Activated CD8-positive, alpha-beta memory T cell treated with anti-CD3 and anti-CD28 coated beads, Interleukin-2, amount 10 ng/mL, durations not matched to agents 7 days and 5 days (primary cell): ENCODE measurements at regions not wholly inside any gene's neighbourhood (a gene's known extent, or its start where the extent isn't known, plus 50 kb on each side); places are given as distances from the start of the nearest gene placed in this dataset.

ENCODE experiments used
- ATAC-seq: fragments of 150-1000 bp; cut with Tn5 transposase; one replicate; pipeline ENCODE4 v1.10.0; 2021; ENCODE audit warnings: moderate library complexity
- CTCF ChIA-PET: fragments of 350-600 bp; sonication (Branson Sonifier 250); formaldehyde crosslinking; loops from one replicate; lab custom pipeline; 2021; ENCODE audit warnings: antibody characterized with exemption; lab: Charles Lee
- DNase-seq: peaks from one replicate; pipeline ENCODE4 v3.0.0-alpha.2; 2020
- H3K27ac Mint-ChIP-seq: one replicate; pipeline ENCODE4 v1.8.0; 2021; ENCODE audit warnings: mild to moderate bottlenecking, mixed read lengths
- H3K27me3 Mint-ChIP-seq: one replicate; pipeline ENCODE4 v1.8.0; 2021; ENCODE audit warnings: mixed read lengths
- H3K36me3 Mint-ChIP-seq: one replicate; pipeline ENCODE4 v1.8.0; 2021; ENCODE audit warnings: mild to moderate bottlenecking, mixed read lengths
- H3K4me1 Mint-ChIP-seq: one replicate; pipeline ENCODE4 v1.8.0; 2021; ENCODE audit warnings: mixed read lengths
- H3K4me3 Mint-ChIP-seq: one replicate; pipeline ENCODE4 v1.8.0; 2021; ENCODE audit warnings: mild to moderate bottlenecking, moderate library complexity, mixed read lengths
- H3K9me3 Mint-ChIP-seq: one replicate; pipeline ENCODE4 v1.8.0; 2022; ENCODE audit warnings: low read depth, mixed read lengths

DNA sequence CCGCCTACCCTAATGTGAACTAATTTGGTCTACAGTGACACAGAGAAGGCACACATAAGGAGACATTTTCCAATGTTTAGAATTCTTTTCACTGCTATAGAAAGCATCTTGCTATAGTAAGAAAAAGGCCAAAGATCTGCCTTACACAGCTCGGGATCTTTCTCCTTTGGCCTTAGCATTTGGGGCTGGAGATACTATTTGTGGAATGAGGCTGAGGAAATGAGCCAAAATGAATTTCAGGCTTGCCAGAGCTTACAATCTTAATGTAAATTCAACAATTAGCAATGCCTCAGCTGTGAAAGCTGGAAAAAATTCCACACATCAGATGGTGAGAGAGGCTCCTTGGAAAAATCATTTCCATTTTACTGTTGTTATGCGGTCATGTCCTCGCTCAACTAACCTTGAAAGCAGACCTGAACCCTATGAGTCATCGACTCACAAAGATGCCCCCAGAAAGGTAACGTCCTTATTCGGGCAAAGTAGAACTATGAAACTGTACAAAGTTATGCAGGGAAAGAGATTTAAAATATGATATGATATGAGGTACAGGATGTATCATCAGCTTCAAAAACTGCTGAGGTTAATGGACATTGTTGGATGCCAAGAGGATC is 324.5 kb upstream of the NBEA start:
- no peaks in the 10 kb centered on the region for H3K36me3 Mint-ChIP-seq
- H3K4me3 Mint-ChIP-seq, result no peak overlapping the region
- H3K27ac Mint-ChIP-seq, result no peak overlapping the region
- CTCF ChIA-PET, result no interaction called here
- no peaks in the 10 kb centered on the region for H3K4me1 Mint-ChIP-seq
- DNase-seq (no peak), ATAC-seq (no peak)
- peaks cover 4% of the 10 kb centered on the region for H3K9me3 Mint-ChIP-seq
- H3K27me3 Mint-ChIP-seq, result no peaks in the 10 kb centered on the region

DNA sequence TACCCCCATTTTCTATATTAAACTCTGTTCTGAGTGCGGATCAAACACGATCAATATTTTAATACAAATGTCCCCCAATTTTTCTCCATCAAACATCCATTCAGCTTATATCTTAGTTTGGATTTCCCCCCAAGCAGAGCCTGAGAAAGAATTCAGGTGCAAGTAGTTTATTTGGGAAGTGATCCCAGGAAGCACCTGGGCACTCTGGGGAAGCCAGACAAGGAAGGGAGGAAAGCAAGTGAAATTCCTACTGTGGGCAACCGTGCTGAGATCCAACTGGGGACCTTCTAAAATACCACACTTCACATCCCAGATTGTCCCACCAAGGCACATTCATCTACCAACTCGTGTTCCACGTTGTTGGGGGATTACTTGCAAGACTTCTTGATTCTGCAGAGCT is 323.4 kb upstream of the NBEA start:
- Mint-ChIP-seq H3K27me3 (no peaks in the 10 kb centered on the region), H3K27ac (no peak overlapping the region), H3K4me1 (no peaks in the 10 kb centered on the region), H3K4me3 (no peak overlapping the region), H3K9me3 (peaks cover 3% of the 10 kb centered on the region), H3K36me3 (no peaks in the 10 kb centered on the region)
- CTCF ChIA-PET, result no interaction called here
- ATAC-seq (no peak), DNase-seq (no peak)

DNA sequence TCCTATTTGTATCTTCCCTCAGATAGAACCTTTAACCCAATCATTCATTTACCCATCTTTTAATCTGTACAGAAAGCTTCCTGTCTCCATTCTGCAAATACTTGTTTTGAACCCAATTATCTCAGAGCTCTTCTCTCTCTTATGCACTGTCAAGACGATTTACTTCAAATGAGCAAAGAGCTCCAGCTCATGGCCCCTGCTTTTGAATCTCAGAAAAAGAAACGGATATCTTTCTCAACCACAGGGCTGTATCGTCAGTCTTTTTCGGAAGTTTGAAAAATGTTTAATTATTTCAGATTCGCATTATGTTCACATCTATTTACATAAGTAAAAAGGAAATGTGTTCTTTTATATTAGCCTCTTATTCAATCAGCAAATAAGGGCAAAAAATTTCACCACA is 322.7 kb upstream of the NBEA start:
- Mint-ChIP-seq H3K27me3 (no peaks in the 10 kb centered on the region), H3K36me3 (no peaks in the 10 kb centered on the region), H3K4me3 (no peak overlapping the region), H3K4me1 (no peaks in the 10 kb centered on the region), H3K27ac (no peak overlapping the region), H3K9me3 (peaks cover 3% of the 10 kb centered on the region)
- DNase-seq (no peak), ATAC-seq (no peak)
- CTCF ChIA-PET, result no interaction called here

DNA sequence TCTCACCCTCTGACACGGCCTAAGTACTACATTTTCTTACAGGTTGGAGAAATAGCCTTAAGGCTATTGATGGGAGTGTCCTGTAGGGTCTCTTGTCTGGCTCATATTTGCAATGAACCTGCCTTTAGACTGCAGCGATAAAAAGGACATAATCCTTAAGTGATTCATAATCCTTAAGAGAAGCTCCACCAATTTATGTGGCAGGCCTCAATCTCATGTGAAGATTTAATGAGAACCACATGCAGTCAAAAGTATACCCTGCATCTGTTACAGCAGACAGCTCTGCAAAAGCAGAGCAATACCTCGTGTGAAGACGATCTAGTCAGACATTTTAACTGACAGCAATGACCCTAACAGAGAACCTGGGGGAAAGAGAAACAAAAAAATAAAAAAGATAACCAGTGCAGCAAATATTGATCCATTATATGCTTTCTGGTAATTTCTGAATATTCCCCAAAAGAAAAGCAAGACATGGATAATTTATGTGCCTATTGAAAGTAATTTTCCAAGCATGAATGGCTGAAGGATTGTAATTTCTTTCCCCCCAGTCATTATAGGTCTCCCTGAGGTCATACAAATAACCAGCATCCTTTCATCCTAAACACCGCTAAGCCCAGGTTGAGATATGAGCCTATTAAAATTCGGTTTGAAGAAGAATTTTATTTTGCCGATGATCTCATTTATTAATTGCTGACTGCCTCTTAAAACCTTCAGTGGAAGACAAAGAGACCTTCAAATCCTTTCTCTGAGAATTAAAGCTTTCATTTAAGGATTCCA is 321.8 kb upstream of the NBEA start:
- no peak for ATAC-seq
- CTCF ChIA-PET, result no interaction called here

DNA sequence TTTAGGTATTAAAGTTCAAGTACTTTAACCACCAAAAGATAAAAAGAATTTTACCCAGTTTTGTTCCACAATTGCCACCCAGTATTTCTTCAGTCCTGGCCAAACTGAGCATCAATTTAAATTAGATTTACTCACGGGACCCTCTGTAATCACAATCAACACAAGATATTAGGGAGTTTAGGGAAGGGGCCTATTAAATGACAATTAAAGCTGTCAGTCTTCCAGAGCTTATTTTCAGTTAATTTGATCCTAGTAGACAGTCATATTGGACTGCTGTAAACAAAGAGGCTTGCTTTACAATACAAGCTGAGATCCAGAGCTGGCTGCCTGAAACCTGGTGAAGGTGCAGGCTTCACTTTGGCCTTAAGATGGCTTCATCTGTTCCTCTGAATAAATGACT is 321.2 kb upstream of the NBEA start:
- no peak for DNase-seq
- CTCF ChIA-PET, result no interaction called here
- H3K4me1 Mint-ChIP-seq, result no peaks in the 10 kb centered on the region
- peaks cover 5% of the 10 kb centered on the region for H3K9me3 Mint-ChIP-seq
- H3K36me3 Mint-ChIP-seq, result no peaks in the 10 kb centered on the region
- H3K27ac Mint-ChIP-seq, result no peak overlapping the region
- no peak overlapping the region for H3K4me3 Mint-ChIP-seq
- no peak for ATAC-seq
- H3K27me3 Mint-ChIP-seq, result no peaks in the 10 kb centered on the region

More for the DNA sequence above, 321.8 kb upstream of the NBEA start:
- Mint-ChIP-seq H3K27me3 (no peaks in the 10 kb centered on the region), H3K27ac (no peak overlapping the region), H3K4me3 (no peak overlapping the region), H3K4me1 (no peaks in the 10 kb centered on the region), H3K36me3 (no peaks in the 10 kb centered on the region), H3K9me3 (peaks cover 5% of the 10 kb centered on the region)
- no peak for DNase-seq

DNA sequence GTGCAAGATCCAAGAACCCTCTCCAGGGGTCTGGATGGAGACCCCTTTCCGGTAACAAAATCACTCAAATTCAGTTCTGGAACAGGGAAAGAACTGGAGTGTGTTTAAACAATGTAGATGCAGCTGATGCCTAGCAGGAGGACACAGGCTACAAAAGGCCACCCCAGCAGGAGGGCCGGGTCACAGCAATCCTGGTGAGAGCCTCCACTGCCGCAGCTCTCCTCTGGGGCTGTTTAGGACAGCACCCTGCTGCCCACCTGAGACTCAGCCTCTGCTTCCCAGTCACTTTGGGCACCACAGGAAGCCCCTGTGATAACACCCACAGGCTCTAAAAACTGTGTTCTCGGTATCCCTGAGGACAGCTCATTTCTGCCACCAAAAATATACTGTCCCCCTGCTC is 318.7 kb upstream of the NBEA start:
- H3K4me1 Mint-ChIP-seq, result no peaks in the 10 kb centered on the region
- no peak for DNase-seq

DNA sequence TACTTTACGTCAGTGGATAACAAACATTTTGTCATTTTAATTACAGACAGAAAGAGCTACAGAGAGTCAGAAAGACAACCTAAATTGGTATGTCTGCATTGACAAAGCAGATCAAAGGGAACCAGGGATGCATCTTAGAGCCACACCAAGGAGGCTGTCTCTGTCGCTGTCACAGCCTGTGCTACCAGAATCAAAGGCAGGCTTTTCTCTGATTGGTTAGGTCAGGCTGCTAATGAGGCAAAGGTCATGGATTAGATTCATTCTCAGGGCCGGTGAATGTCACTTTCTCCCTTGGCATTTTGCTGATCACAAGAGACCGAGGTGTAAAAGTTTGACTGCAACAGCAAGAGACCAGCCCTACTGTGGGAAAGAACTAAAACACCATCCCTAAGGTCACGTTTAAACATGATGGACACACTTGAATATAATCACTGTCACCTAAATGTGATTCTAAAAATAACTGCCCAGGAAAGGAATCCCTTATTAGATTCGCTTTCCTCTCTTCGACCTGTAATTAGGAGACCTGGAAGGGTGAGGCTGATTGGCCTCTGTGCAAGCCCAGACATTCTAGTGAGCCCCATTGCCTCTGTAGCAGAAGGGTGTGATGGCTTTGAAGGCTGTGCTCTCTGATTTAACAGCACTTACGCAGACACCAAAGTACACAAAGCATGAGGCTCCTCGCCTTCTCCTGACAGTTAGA is 314.4 kb upstream of the NBEA start:
- H3K27me3 Mint-ChIP-seq, result no peaks in the 10 kb centered on the region
- no peak for DNase-seq
- H3K27ac Mint-ChIP-seq, result no peak overlapping the region
- CTCF ChIA-PET, result no interaction called here
- no peak overlapping the region for H3K4me3 Mint-ChIP-seq
- peaks cover 4% of the 10 kb centered on the region for H3K9me3 Mint-ChIP-seq
- no peaks in the 10 kb centered on the region for H3K4me1 Mint-ChIP-seq
- no peak for ATAC-seq
- no peaks in the 10 kb centered on the region for H3K36me3 Mint-ChIP-seq

More for the DNA sequence above, 318.7 kb upstream of the NBEA start:
- H3K36me3 Mint-ChIP-seq, result no peaks in the 10 kb centered on the region
- no peak overlapping the region for H3K27ac Mint-ChIP-seq
- ATAC-seq, result no peak
- peaks cover 7% of the 10 kb centered on the region for H3K9me3 Mint-ChIP-seq
- no peaks in the 10 kb centered on the region for H3K27me3 Mint-ChIP-seq
- no peak overlapping the region for H3K4me3 Mint-ChIP-seq
- CTCF ChIA-PET, result no interaction called here

DNA sequence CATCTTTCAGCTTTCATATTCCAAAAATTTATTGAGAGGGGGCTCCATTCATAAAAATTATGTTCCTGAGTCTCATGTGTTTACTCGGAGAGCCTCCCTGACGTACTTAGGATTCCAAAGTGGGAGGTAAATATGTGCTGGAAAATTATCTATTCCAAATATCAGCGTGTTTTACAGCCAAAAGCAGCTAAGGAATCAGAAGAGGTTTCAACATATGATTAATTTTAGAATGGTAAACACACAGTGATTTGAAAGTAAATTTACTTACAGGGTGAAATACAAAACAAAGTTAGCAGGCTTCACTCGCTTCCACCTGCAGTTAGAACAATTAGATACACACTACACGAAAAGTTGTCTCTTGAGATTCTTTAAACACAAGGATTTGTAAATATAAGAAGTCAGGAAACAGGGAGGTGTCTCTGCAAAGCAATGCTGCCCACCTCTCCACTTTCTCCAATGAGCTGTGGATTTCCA is 313.8 kb upstream of the NBEA start:
- Mint-ChIP-seq H3K36me3 (no peaks in the 10 kb centered on the region), H3K9me3 (peaks cover 4% of the 10 kb centered on the region), H3K27me3 (no peaks in the 10 kb centered on the region), H3K4me1 (no peaks in the 10 kb centered on the region), H3K4me3 (no peak overlapping the region), H3K27ac (no peak overlapping the region)
- ATAC-seq, result no peak
- CTCF ChIA-PET, result no interaction called here
- DNase-seq, result no peak

DNA sequence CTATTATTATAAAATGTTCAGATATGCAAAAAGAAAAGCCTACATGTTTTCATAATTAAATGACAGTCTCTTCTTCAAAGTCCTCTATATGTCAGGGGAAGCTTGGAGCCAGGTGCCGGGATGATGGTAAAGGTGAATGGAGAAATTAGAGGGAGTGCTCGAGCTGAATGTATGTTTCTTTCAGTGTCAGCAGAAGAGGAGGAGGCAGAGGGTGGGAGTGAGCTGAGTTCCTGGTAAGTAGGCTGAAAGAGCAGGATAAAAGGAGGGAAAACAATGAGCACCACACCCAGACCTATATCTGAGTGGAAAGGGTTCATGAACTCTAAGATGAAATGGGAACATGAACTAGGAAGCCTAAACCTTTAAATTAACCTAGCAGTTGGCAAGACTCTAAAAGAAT is 307.6 kb upstream of the NBEA start:
- CTCF ChIA-PET, result no interaction called here
- Mint-ChIP-seq H3K9me3 (no peaks in the 10 kb centered on the region), H3K4me3 (no peak overlapping the region), H3K36me3 (no peaks in the 10 kb centered on the region), H3K4me1 (no peaks in the 10 kb centered on the region), H3K27me3 (no peaks in the 10 kb centered on the region), H3K27ac (no peak overlapping the region)
- ATAC-seq (no peak), DNase-seq (no peak)

DNA sequence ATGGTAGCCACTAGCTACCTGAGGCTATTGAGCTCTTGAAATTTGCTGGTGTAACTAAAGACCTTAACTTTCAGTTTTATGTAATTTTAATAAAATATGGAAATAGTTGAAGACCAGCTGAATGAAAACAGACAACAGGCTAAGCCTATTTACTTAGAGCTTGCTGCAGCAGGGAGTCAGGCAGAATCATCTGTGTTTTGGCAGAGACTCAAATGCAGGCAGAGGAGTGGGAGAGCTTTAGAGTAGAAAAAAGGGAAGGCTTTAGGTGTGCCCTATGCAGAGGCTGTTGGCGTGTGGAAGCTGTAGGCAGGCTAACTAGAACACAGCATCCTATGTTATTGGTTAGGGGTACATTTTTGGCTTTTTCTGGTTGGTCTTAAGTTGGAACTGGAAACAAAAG is 304.9 kb upstream of the NBEA start:
- CTCF ChIA-PET, result no interaction called here
- Mint-ChIP-seq H3K4me1 (no peaks in the 10 kb centered on the region), H3K36me3 (no peaks in the 10 kb centered on the region), H3K9me3 (no peaks in the 10 kb centered on the region), H3K27me3 (no peaks in the 10 kb centered on the region), H3K27ac (no peak overlapping the region), H3K4me3 (no peak overlapping the region)
- DNase-seq (no peak), ATAC-seq (no peak)

DNA sequence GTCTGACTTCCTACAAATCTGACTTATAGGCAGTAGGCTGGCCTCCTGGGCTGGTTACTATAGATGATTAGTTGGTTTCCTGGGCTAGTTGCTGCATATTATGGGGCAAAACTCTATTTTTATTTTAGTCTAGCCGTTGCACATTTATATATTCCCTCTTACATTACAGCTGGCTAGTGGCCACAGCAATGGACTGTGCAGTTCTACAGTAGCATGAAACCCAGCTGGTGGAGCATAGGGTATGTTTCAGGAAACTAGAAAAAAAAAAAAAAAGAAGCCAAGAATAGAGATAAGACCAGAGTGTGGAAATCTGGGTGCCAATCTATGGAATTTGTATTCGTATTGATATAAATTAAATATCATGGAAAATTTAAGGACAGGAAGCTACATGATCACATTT is 304.4 kb upstream of the NBEA start:
- no peak for ATAC-seq
- no peaks in the 10 kb centered on the region for H3K4me1 Mint-ChIP-seq
- H3K36me3 Mint-ChIP-seq, result no peaks in the 10 kb centered on the region
- H3K27me3 Mint-ChIP-seq, result no peaks in the 10 kb centered on the region
- no peak overlapping the region for H3K27ac Mint-ChIP-seq
- no peak overlapping the region for H3K4me3 Mint-ChIP-seq
- CTCF ChIA-PET, result no interaction called here
- H3K9me3 Mint-ChIP-seq, result no peaks in the 10 kb centered on the region
- no peak for DNase-seq

DNA sequence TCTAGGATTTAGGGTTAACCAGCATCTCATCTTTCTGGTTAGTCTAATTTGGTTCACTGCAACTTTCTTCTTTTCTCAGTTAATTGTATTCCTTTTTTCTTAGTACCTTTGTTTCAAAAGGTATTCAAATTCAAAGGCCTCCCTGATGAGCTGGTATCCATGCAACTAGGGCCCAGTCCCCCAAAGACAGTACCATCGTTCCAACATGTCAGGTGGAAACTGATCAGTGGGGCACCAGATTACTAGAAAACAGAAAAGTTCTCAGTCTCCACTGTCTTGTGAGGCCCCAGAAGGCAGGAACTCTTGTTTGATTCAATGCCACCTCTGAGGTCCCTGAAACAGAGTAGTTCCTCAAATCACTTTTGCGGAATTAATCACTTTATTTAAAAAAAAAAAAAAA is 303.2 kb upstream of the NBEA start:
- ATAC-seq, result no peak
- DNase-seq, result no peak
- H3K36me3 Mint-ChIP-seq, result no peaks in the 10 kb centered on the region
- H3K27ac Mint-ChIP-seq, result no peak overlapping the region
- no peaks in the 10 kb centered on the region for H3K9me3 Mint-ChIP-seq
- CTCF ChIA-PET, result interaction anchor here (1.0 kb wide), 1 partner anchor 318 kb away, joined by 3 read pairs; no protein-coding TSS in a partner anchor
- no peaks in the 10 kb centered on the region for H3K4me1 Mint-ChIP-seq
- H3K4me3 Mint-ChIP-seq, result no peak overlapping the region
- no peaks in the 10 kb centered on the region for H3K27me3 Mint-ChIP-seq

DNA sequence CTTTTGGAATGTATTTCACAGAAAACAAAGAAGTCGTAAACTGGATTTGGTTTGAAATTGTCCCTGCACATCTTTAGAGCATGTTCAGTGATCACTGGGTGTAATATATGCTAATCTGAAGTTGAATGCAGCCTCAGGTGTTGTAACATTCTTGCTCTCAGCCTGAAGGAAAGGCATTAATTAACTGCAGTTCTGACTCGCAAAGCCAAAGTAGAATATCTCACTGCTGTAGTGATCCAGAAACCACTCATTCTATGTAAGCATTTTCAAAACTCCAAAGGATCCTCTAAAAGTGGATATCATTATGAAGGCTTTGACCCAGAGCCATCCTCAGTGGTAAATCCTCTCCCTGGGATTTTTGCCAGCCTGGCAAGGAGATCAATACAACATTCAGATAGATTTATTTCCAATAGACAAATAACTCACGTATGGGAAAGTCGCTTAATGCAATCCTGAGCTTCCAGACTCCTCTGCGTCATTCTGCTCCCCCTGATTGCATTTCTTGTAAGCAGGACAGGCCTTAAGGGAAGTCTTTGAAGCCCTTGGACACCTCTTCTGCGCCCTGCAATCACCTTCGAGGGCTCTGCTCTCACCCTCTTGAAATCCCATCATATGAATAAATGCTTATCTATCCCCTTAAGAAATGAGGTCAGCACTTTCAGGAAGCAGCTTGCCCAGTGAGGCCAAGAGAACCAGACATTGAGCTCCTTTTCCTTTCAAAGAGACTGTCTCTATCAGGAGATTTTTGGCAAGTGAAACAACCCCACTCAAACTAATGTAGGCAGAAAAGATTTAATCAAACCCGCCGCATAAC is 301.7 kb upstream of the NBEA start:
- no peak for DNase-seq
- CTCF ChIA-PET, result no interaction called here
- H3K9me3 Mint-ChIP-seq, result no peaks in the 10 kb centered on the region
- H3K4me3 Mint-ChIP-seq, result no peak overlapping the region
- H3K36me3 Mint-ChIP-seq, result no peaks in the 10 kb centered on the region
- no peak for ATAC-seq
- H3K4me1 Mint-ChIP-seq, result no peaks in the 10 kb centered on the region
- H3K27me3 Mint-ChIP-seq, result no peaks in the 10 kb centered on the region
- no peak overlapping the region for H3K27ac Mint-ChIP-seq
